K562 (cell line): ENCODE measurements at regions not wholly inside any gene's neighbourhood (a gene's known extent, or its start where the extent isn't known, plus 50 kb on each side); places are given as distances from the start of the nearest gene placed in this dataset.

Source experiments
- ATAC-seq: fragments of 200-7000 bp; cut with Tn5 transposase; 3 replicates; pipeline ENCODE4 v1.9.1; 2020; ENCODE audit warnings: moderate library complexity
- BruUV-seq: library from RNA; stranded (reverse); fragments of 400-500 nt; replicated peaks from 2 replicates; lab custom pipeline; 2021; lab: Mats Ljungman, UMichigan
- CTCF ChIA-PET: fragments of 300-600 bp; formaldehyde crosslinking; extraction: SDS; loops from one replicate; lab custom pipeline; 2021; ENCODE audit warnings: low intra/inter-chr PET ratio; lab: Yijun Ruan, JAX
- POLR2A ChIA-PET: fragments of 300-600, 350-650 bp; sonication (Branson Sonifier 250); formaldehyde crosslinking; extraction: SDS; loops from one replicate; lab custom pipeline; 2021; ENCODE audit warnings: antibody characterized with exemption, inconsistent platforms; lab: Yijun Ruan, JAX
- DNase-seq, 4 experiments: peaks; one replicate each; pipeline versions ENCODE4 v3.0.0 to v3.0.0-alpha.2; 2011 to 2018; ENCODE audit warnings: low spot score in 3 of 4, mixed read lengths in 3 of 4; ENCODE audit errors: extremely low read depth in 1 of 4
- FAIRE-seq: peaks from 2 replicates; lab custom pipeline; 2011; peaks lifted over from hg19 to GRCh38; lab: Jason Lieb, UNC
- H2AFZ ChIP-seq: 2 replicates; pipeline ENCODE4 v1.6.0; 2011; ENCODE audit warnings: low read depth, low read length, control low read depth, inconsistent platforms
- H3K27ac ChIP-seq: fragments of 200-600 bp; 3 replicates; pipeline ENCODE4 v1.8.0; 2011; ENCODE audit warnings: low read depth, mild to moderate bottlenecking, control low read depth, inconsistent platforms, low read length, moderate library complexity, mixed read lengths; ENCODE audit errors: extremely low read depth
- H3K27me3 ChIP-seq, 2 experiments: fragments of 300-600 bp in 1 of 2; 2 replicates in 1 of 2; 3 replicates in 1 of 2; pipeline versions ENCODE4 v1.6.0 to v1.8.0; 2011; ENCODE audit warnings: inconsistent platforms in 2 of 2, low read length in 2 of 2, mild to moderate bottlenecking in 1 of 2, mixed read lengths in 1 of 2, moderate library complexity in 1 of 2; ENCODE audit not compliant: control insufficient read depth in 2 of 2, insufficient read depth in 2 of 2
- H3K36me3 ChIP-seq: fragments of 300-600 bp; 3 replicates; pipeline ENCODE4 v1.8.0; 2011; ENCODE audit warnings: mild to moderate bottlenecking, low read length, inconsistent platforms; ENCODE audit not compliant: control insufficient read depth, insufficient read depth
- H3K4me1 ChIP-seq, 2 experiments: fragments of 200-600 bp in 1 of 2; replicated peaks in 1 of 2; 2 replicates in 1 of 2; 3 replicates in 1 of 2; pipeline versions ENCODE4 v1.5.1 to v1.8.0; 2011; ENCODE audit warnings: inconsistent platforms in 2 of 2, low read length in 2 of 2, mild to moderate bottlenecking in 1 of 2, mixed read lengths in 1 of 2, moderate library complexity in 1 of 2; ENCODE audit not compliant: control insufficient read depth in 2 of 2, insufficient read depth in 2 of 2
- H3K4me2 ChIP-seq: 2 replicates; pipeline ENCODE4 v1.6.1; 2011; ENCODE audit warnings: low read length, control low read depth, inconsistent platforms, mixed read lengths; ENCODE audit not compliant: insufficient read depth
- H3K4me3 ChIP-seq: fragments of 200-600 bp; sonication (generic), shearing (Covaris generic); 2 replicates; pipeline ENCODE4 v1.5.1; 2016; ENCODE audit warnings: control low read depth, inconsistent platforms
- H3K79me2 ChIP-seq: fragments of 200-600 bp; 3 replicates; pipeline ENCODE4 v1.8.0; 2011; ENCODE audit warnings: low read length, inconsistent platforms; ENCODE audit not compliant: control insufficient read depth, insufficient read depth
- H3K9ac ChIP-seq, 2 experiments: 2 replicates each; pipeline versions ENCODE4 v1.6.0 to v1.6.1; 2011; ENCODE audit warnings: low read depth in 2 of 2, low read length in 2 of 2, control low read depth in 1 of 2, inconsistent platforms in 1 of 2, mild to moderate bottlenecking in 1 of 2, mixed read lengths in 1 of 2; ENCODE audit not compliant: insufficient read depth in 1 of 2
- H3K9me1 ChIP-seq: one replicate; pipeline ENCODE4 v1.6.0; 2011; ENCODE audit warnings: inconsistent platforms, mild to moderate bottlenecking, low read length, moderate library complexity; ENCODE audit not compliant: control insufficient read depth, insufficient read depth
- H3K9me3 ChIP-seq: replicated peaks from 2 replicates; pipeline ENCODE4 v1.5.1; 2011; ENCODE audit warnings: low read depth, low read length, inconsistent platforms; ENCODE audit not compliant: control insufficient read depth, insufficient read depth
- H4K20me1 ChIP-seq: replicated peaks from 2 replicates; pipeline ENCODE4 v1.6.1; 2011; ENCODE audit warnings: low read length, inconsistent platforms, mixed read lengths; ENCODE audit not compliant: control insufficient read depth, insufficient read depth
- GABPB2 ChIP-seq: fragments of 250-450 bp; sonication (Bioruptor Pico); conservative IDR thresholded peaks from 2 replicates; pipeline ENCODE4 v1.5.1; 2021; ENCODE audit warnings: mild to moderate bottlenecking
- STAT5B ChIP-seq: fragments of 250-450 bp; sonication (Bioruptor Pico); IDR thresholded peaks from 2 replicates; pipeline ENCODE4 v1.8.0; 2021; ENCODE audit warnings: mild to moderate bottlenecking, inconsistent platforms
- ZNF23 ChIP-seq: fragments of 250-450 bp; sonication (Bioruptor Pico); IDR thresholded peaks from 2 replicates; pipeline ENCODE4 v1.4.0; 2020; ENCODE audit warnings: mild to moderate bottlenecking
- ZNF282 ChIP-seq: sonication (generic); formaldehyde crosslinking; IDR thresholded peaks from 2 replicates; pipeline ENCODE4 v1.8.1; 2023; ENCODE audit warnings: missing genetic modification reagents
- ZNF316 ChIP-seq: fragments of 450-650 bp; IDR thresholded peaks from 2 replicates; pipeline ENCODE4 v1.6.1; 2016
- ZNF561 ChIP-seq: fragments of 450-650 bp; formaldehyde crosslinking; conservative IDR thresholded peaks from 2 replicates; pipeline ENCODE4 v1.4.0; 2020; ENCODE audit warnings: mild to moderate bottlenecking, moderate library complexity
- ZNF77 ChIP-seq: fragments of 250-450 bp; sonication (Bioruptor Pico); IDR thresholded peaks from 2 replicates; pipeline ENCODE4 v1.5.0; 2020
- WGBS: fragments of 100-300 bp; shearing (Covaris generic); methylation state at CpG from one replicate; pipeline ENCODE4 v1.1.6; 2016; ENCODE audit warnings: low coverage, mixed read lengths; ENCODE audit not compliant: insufficient coverage; ENCODE audit errors: missing lambda C conversion rate; 5-methylcytosine and 5-hydroxymethylcytosine counted together
- in situ Hi-C: fragments of 300-500 bp; cut with MboI; formaldehyde crosslinking; loops from 4 replicates; pipeline ENCODE4 v1.15.0; 2018; ENCODE audit warnings: inconsistent platforms, mixed read lengths
- intact Hi-C: fragments of 100-400 bp; cut with micrococcal nuclease; formaldehyde crosslinking; loops from 2 replicates; pipeline ENCODE4 v1.14.2; 2022
- TF ChIP-seq, protein P1 (sequence below): sonication (generic); formaldehyde crosslinking; IDR thresholded peaks from 2 replicates; pipeline ENCODE4 v1.8.1; 2023; ENCODE audit warnings: missing genetic modification reagents, mild to moderate bottlenecking, borderline replicate concordance
- TF ChIP-seq, protein P2 (sequence below): fragments of 450-650 bp; IDR thresholded peaks from 2 replicates; pipeline ENCODE4 v1.6.1; 2016; ENCODE audit warnings: low read depth, mild to moderate bottlenecking, moderate library complexity

DNA sequence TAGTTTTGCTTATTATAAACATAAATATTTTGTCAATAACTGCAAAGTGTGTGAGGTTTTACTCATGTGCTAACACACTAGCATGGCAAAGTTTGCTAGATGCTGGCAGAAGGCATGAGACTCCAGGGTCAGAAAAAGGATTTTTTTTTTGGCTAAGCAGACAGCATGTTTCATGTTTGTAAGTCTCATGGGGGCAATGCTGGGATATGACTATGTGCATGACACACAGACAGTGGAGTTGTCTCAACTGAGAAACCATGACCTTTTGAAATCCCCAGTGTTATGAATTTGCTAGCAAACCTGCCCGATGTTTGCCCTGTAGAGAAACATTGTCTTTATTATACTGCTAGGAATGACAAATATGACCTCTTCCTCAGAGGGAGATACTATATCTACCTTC, 448.2 kb downstream of the BRINP3 start:
- no peak overlapping the region for H3K4me2 ChIP-seq
- no peaks in the 10 kb centered on the region for H3K9me1 ChIP-seq
- no peak overlapping the region for H3K27ac ChIP-seq
- no peaks in the 10 kb centered on the region for H4K20me1 ChIP-seq
- DNase-seq (no peak), FAIRE-seq (no peak), ATAC-seq (no peak)
- TF ChIP-seq ZNF316: no peak
- no peak for TF ChIP-seq ZNF23 (CRISPR knock-in tag)
- TF ChIP-seq STAT5B: no peak
- no peak for TF ChIP-seq ZNF561 (CRISPR knock-in tag)
- TF ChIP-seq, protein P1, sequence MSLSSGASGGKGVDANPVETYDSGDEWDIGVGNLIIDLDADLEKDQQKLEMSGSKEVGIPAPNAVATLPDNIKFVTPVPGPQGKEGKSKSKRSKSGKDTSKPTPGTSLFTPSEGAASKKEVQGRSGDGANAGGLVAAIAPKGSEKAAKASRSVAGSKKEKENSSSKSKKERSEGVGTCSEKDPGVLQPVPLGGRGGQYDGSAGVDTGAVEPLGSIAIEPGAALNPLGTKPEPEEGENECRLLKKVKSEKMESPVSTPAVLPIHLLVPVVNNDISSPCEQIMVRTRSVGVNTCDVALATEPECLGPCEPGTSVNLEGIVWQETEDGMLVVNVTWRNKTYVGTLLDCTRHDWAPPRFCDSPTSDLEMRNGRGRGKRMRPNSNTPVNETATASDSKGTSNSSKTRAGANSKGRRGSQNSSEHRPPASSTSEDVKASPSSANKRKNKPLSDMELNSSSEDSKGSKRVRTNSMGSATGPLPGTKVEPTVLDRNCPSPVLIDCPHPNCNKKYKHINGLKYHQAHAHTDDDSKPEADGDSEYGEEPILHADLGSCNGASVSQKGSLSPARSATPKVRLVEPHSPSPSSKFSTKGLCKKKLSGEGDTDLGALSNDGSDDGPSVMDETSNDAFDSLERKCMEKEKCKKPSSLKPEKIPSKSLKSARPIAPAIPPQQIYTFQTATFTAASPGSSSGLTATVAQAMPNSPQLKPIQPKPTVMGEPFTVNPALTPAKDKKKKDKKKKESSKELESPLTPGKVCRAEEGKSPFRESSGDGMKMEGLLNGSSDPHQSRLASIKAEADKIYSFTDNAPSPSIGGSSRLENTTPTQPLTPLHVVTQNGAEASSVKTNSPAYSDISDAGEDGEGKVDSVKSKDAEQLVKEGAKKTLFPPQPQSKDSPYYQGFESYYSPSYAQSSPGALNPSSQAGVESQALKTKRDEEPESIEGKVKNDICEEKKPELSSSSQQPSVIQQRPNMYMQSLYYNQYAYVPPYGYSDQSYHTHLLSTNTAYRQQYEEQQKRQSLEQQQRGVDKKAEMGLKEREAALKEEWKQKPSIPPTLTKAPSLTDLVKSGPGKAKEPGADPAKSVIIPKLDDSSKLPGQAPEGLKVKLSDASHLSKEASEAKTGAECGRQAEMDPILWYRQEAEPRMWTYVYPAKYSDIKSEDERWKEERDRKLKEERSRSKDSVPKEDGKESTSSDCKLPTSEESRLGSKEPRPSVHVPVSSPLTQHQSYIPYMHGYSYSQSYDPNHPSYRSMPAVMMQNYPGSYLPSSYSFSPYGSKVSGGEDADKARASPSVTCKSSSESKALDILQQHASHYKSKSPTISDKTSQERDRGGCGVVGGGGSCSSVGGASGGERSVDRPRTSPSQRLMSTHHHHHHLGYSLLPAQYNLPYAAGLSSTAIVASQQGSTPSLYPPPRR: no peak
- no peak for TF ChIP-seq ZNF77 (CRISPR knock-in tag)
- TF ChIP-seq, protein P2, sequence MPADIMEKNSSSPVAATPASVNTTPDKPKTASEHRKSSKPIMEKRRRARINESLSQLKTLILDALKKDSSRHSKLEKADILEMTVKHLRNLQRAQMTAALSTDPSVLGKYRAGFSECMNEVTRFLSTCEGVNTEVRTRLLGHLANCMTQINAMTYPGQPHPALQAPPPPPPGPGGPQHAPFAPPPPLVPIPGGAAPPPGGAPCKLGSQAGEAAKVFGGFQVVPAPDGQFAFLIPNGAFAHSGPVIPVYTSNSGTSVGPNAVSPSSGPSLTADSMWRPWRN: no peak
- no peak for TF ChIP-seq ZNF282 (CRISPR knock-in tag)
- TF ChIP-seq GABPB2 (CRISPR knock-in tag): no peak
- H3K4me1 ChIP-seq: no peaks in the 10 kb centered on the region
- no peak overlapping the region for H3K4me3 ChIP-seq
- no peaks in the 10 kb centered on the region for H3K9me3 ChIP-seq
- no TSS peak for BruUV-seq
- no peaks in the 10 kb centered on the region for H3K79me2 ChIP-seq
- no peaks in the 10 kb centered on the region for H3K36me3 ChIP-seq
- intact Hi-C loops: no loop called here
- 0% methylated on average over 1 of the region's 1 CpG for WGBS
- POLR2A ChIA-PET: no interaction called here
- in situ Hi-C loops: no loop called here
- H3K27me3 ChIP-seq: no peaks in the 10 kb centered on the region
- H2AFZ ChIP-seq: no peak overlapping the region
- H3K9ac ChIP-seq: no peak overlapping the region
- CTCF ChIA-PET: no interaction called here
